GM21515 (cell line): ENCODE measurements at regions not wholly inside any gene's neighbourhood (a gene's known extent, or its start where the extent isn't known, plus 50 kb on each side); places are given as distances from the start of the nearest gene placed in this dataset.

Experiments used
- ATAC-seq: cut with Tn5 transposase; IDR thresholded peaks from one replicate; pipeline ENCODE4 v1.9.1; 2021; ENCODE audit not compliant: unreplicated experiment

- ATAC-seq: no peak
Measured at GRCh38 chr16:86447228-86447627, 63.1 kb upstream of the FOXF1 start.

GRCh38 chr16:86448306-86448890 is 61.9 kb upstream of the FOXF1 start:
- no peak for ATAC-seq

DNA sequence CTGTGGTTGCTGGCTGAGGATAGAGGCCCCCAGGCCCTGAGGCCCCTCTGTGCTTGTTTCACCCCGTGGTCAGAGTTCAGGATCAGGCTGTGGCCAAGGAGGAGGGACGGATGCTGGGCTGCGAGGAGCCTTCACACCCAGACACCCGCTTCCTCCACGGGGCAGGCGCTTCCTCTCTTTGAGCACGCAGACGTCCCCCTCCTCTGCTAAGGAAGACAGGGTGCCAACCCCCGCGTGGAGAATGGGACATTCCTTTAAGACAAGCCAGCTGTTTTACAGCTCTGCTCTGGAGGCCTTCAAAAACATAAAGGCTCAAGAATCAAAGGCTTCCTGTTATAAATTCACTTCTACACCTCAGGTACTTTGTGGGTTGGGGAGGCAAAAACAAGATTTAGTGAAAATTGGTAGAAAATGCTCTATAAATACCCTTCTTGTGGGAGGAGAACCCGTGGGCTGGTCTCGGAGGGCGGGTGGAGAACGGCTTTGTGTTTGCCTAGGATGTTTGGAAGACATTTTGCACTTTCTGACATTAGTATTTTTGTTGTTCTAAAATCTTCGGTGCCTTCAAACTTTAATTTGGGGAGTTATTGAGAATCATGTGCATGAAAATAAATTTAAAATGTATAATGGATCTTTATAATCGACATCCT is 60.8 kb upstream of the FOXF1 start:
- ATAC-seq: no peak

GRCh38 chr16:86450691-86451090 is 59.6 kb upstream of the FOXF1 start:
- no peak for ATAC-seq

- no peak for ATAC-seq
Measured at GRCh38 chr16:86452451-86452850, 57.9 kb upstream of the FOXF1 start.

DNA sequence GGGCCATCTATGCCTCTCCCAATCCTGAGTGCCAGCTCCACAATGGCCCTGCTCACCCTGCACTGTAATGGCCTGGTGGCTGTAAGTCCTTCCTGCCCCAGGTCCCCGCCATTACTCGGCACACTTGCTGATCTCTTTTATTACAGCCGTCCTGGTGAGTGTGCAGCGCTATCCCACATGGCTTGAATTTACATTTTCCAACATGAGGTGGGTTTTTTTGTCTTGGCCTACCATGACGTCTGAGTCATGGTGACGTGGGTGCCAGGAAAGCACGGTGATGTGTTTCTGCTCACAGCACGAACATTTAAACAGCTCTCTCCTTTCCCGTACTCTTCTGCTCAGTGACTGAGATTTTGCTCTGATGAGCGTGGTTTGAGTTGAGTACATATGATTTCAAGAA is 55.2 kb upstream of the FOXF1 start:
- ATAC-seq: no peak

- ATAC-seq: no peak
Measured at GRCh38 chr16:86455640-86456039, 54.7 kb upstream of the FOXF1 start.

DNA sequence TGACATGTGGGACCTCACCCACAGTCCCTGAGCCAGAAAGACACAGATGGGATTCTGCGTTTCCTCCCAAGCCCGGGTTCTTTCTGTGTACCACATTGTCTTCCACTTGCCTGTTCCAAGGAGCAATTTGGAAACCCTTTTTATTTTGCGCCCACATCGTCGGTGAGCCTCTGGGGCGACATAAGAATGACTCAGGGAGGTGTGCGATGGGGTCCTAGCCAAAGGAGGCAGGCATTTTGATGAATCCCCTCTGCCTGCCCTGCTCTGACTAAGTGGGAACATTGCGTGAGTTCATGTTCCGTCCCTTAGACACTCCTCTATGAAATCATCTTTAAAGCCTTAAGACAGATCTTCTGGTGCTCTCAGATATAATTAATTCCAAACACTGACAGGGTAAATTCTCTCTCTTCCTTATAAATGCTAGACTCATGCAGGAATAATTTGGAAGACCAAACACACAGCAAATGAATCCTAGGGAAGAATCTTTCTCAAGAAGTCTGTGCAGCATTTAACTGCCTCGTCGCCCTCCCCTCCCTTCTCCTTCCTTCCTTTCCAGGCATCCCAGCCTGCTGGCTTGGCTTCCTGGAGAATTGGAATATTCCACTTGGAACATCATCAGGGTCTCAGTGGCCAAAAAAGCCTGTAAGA is 52.7 kb upstream of the FOXF1 start:
- no peak for ATAC-seq

- ATAC-seq: no peak
Measured at GRCh38 chr16:86458149-86458777, 52.1 kb upstream of the FOXF1 start.

- no peak for ATAC-seq
Measured at GRCh38 chr16:86459266-86459665, 51.1 kb upstream of the FOXF1 start.
